GM23338 (cell line): ENCODE measurements at regions not wholly inside any gene's neighbourhood (a gene's known extent, or its start where the extent isn't known, plus 50 kb on each side); places are given as distances from the start of the nearest gene placed in this dataset.

Experiments
- ATAC-seq: fragments of 200-7000 bp; cut with Tn5 transposase; 3 replicates; pipeline ENCODE4 v1.9.1; 2020
- DNase-seq: peaks from one replicate; pipeline ENCODE4 v3.0.0-alpha.2; 2015; ENCODE audit warnings: low spot score
- H2AFZ ChIP-seq: fragments of 200-600 bp; sonication (generic); 2 replicates; pipeline ENCODE4 v1.8.0; 2016; ENCODE audit warnings: antibody characterized with exemption, mild to moderate bottlenecking, moderate library complexity
- H3F3A ChIP-seq: fragments of 200-600 bp; sonication (generic); replicated peaks from 2 replicates; pipeline ENCODE4 v1.8.0; 2017; ENCODE audit warnings: antibody characterized with exemption, mixed run types, low read depth
- H3K27ac ChIP-seq: fragments of 200-600 bp; sonication (generic); 2 replicates; pipeline ENCODE4 v1.6.1; 2016; ENCODE audit warnings: low read depth
- H3K27me3 ChIP-seq: fragments of 200-600 bp; sonication (generic); 2 replicates; pipeline ENCODE4 v1.8.0; 2016; ENCODE audit warnings: mild to moderate bottlenecking, mixed run types, moderate library complexity; ENCODE audit not compliant: insufficient read depth
- H3K36me3 ChIP-seq: fragments of 200-600 bp; sonication (generic); 2 replicates; pipeline ENCODE4 v1.8.0; 2016; ENCODE audit warnings: mild to moderate bottlenecking; ENCODE audit not compliant: insufficient read depth
- H3K4me1 ChIP-seq: fragments of 200-600 bp; sonication (generic); 2 replicates; pipeline ENCODE4 v1.8.0; 2016; ENCODE audit warnings: mild to moderate bottlenecking, moderate library complexity; ENCODE audit not compliant: insufficient read depth
- H3K4me2 ChIP-seq: fragments of 200-600 bp; sonication (generic); 2 replicates; pipeline ENCODE4 v1.7.1; 2017; ENCODE audit warnings: mixed run types
- H3K4me3 ChIP-seq: fragments of 200-600 bp; sonication (generic); 2 replicates; pipeline ENCODE4 v1.6.1; 2016; ENCODE audit warnings: mixed run types
- H3K79me2 ChIP-seq: fragments of 200-600 bp; sonication (generic); replicated peaks from 2 replicates; pipeline ENCODE4 v1.8.0; 2017; ENCODE audit warnings: mild to moderate bottlenecking; ENCODE audit not compliant: insufficient read depth
- H3K9me2 ChIP-seq: fragments of 200-600 bp; sonication (generic); 2 replicates; pipeline ENCODE4 v1.8.0; 2017; ENCODE audit not compliant: insufficient read depth
- H4K20me1 ChIP-seq: fragments of 200-600 bp; sonication (generic); replicated peaks from 2 replicates; pipeline ENCODE4 v1.8.0; 2017; ENCODE audit warnings: mild to moderate bottlenecking; ENCODE audit not compliant: insufficient read depth
- H3K27ac Mint-ChIP-seq: 2 replicates; pipeline ENCODE4 v1.8.0; 2020; ENCODE audit warnings: inconsistent platforms, mild to moderate bottlenecking, moderate library complexity, mixed read lengths
- H3K27me3 Mint-ChIP-seq: 3 replicates; pipeline ENCODE4 v1.8.0; 2022; ENCODE audit warnings: low read depth, mild to moderate bottlenecking, moderate library complexity, mixed read lengths, inconsistent platforms; ENCODE audit not compliant: insufficient read depth, poor library complexity
- H3K36me3 Mint-ChIP-seq: 3 replicates; pipeline ENCODE4 v1.8.0; 2021; ENCODE audit warnings: low read depth, mild to moderate bottlenecking, inconsistent platforms, moderate library complexity, mixed read lengths
- H3K4me1 Mint-ChIP-seq: 3 replicates; pipeline ENCODE4 v1.8.0; 2020; ENCODE audit warnings: mild to moderate bottlenecking, inconsistent platforms, mixed read lengths
- H3K4me3 Mint-ChIP-seq: 3 replicates; pipeline ENCODE4 v1.8.0; 2021; ENCODE audit warnings: moderate library complexity, mild to moderate bottlenecking, inconsistent platforms, mixed read lengths
- H3K9me3 Mint-ChIP-seq: 3 replicates; pipeline ENCODE4 v1.8.0; 2020; ENCODE audit warnings: moderate library complexity, mild to moderate bottlenecking, inconsistent platforms, mixed read lengths
- CREB1 ChIP-seq: fragments of 250-450 bp; sonication (Bioruptor Pico); IDR thresholded peaks from 2 replicates; pipeline ENCODE4 v1.5.0; 2020; ENCODE audit warnings: low read depth, mild to moderate bottlenecking, moderate library complexity
- EZH2 ChIP-seq: fragments of 200-600 bp; sonication (generic); IDR thresholded peaks from one replicate; pipeline ENCODE4 v1.8.0; 2017; ENCODE audit warnings: antibody characterized with exemption, mild to moderate bottlenecking, low read depth; ENCODE audit not compliant: unreplicated experiment
- JUNB ChIP-seq: IDR thresholded peaks from one replicate; pipeline ENCODE4 v1.6.1; 2016; ENCODE audit warnings: antibody characterized with exemption; ENCODE audit not compliant: unreplicated experiment
- POLR2AphosphoS5 ChIP-seq: IDR thresholded peaks from 2 replicates; pipeline ENCODE4 v1.6.1; 2016; ENCODE audit warnings: antibody characterized with exemption, low read depth
- STAT1 ChIP-seq: IDR thresholded peaks from one replicate; pipeline ENCODE4 v1.6.1; 2016; ENCODE audit warnings: antibody characterized with exemption; ENCODE audit not compliant: unreplicated experiment
- ZNF114 ChIP-seq: fragments of 250-450 bp; sonication (Bioruptor Pico); IDR thresholded peaks from 2 replicates; pipeline ENCODE4 v1.5.0; 2020; ENCODE audit warnings: mild to moderate bottlenecking, moderate library complexity
- ZNF331 ChIP-seq: fragments of 250-450 bp; sonication (Bioruptor Pico); IDR thresholded peaks from 2 replicates; pipeline ENCODE4 v1.5.0; 2020; ENCODE audit warnings: low read depth, mild to moderate bottlenecking, moderate library complexity
- ZNF462 ChIP-seq: fragments of 250-450 bp; sonication (Bioruptor Pico); IDR thresholded peaks from 2 replicates; pipeline ENCODE4 v1.5.0; 2020; ENCODE audit warnings: mild to moderate bottlenecking, moderate library complexity
- TF ChIP-seq, protein P1 (sequence below), 2 experiments: fragments of 200-600 bp in 1 of 2; sonication (generic) in 1 of 2; conservative IDR thresholded peaks; 2 replicates each; pipeline versions ENCODE4 v1.5.1 to v1.6.1; 2016 to 2017; ENCODE audit warnings: antibody characterized with exemption in 2 of 2, low read depth in 2 of 2, mild to moderate bottlenecking in 2 of 2, moderate library complexity in 1 of 2
- TF ChIP-seq, protein P2 (sequence below): IDR thresholded peaks from 2 replicates; pipeline ENCODE4 v1.6.1; 2016; ENCODE audit warnings: antibody characterized with exemption
- TF ChIP-seq, protein P3 (sequence below): IDR thresholded peaks from one replicate; pipeline ENCODE4 v1.6.1; 2018; ENCODE audit warnings: antibody characterized with exemption; ENCODE audit not compliant: unreplicated experiment

- TF ChIP-seq ZNF462 (CRISPR knock-in tag) (no peak), CREB1 (no peak)
- TF ChIP-seq, protein P1, sequence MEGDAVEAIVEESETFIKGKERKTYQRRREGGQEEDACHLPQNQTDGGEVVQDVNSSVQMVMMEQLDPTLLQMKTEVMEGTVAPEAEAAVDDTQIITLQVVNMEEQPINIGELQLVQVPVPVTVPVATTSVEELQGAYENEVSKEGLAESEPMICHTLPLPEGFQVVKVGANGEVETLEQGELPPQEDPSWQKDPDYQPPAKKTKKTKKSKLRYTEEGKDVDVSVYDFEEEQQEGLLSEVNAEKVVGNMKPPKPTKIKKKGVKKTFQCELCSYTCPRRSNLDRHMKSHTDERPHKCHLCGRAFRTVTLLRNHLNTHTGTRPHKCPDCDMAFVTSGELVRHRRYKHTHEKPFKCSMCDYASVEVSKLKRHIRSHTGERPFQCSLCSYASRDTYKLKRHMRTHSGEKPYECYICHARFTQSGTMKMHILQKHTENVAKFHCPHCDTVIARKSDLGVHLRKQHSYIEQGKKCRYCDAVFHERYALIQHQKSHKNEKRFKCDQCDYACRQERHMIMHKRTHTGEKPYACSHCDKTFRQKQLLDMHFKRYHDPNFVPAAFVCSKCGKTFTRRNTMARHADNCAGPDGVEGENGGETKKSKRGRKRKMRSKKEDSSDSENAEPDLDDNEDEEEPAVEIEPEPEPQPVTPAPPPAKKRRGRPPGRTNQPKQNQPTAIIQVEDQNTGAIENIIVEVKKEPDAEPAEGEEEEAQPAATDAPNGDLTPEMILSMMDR (conservative IDR thresholded peaks at IDR 0.05; ENCODE audit: low read depth in 2 of 2): no peak
Observed at GRCh38 chr2:223464071-223464470, 138.1 kb downstream of the SCG2 start (continued).

DNA sequence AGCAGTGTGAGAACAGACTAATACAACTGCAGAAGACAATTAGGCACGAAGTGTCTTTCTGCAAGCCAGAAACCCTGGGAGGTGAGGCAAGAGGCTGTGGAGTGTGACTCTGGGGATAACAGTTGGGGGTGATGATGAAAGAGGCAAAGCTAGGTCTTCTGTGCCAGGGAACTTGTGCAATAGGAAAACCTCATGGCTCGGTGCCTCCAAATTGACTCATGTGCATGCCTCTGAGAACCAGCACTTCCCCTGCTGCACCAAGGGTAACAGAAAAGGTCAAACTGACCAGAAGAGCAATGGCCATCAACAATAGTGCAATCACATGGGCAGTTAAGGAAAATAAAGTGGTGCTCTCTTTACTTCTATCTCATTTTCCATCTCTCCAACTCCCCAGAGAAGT is 136.4 kb downstream of the SCG2 start:
- Mint-ChIP-seq H3K36me3 (no peaks in the 10 kb centered on the region), H3K27ac (no peak overlapping the region), H3K9me3 (no peaks in the 10 kb centered on the region; the same call in 2 of the 3 replicates), H3K4me1 (peaks cover 5% of the 10 kb centered on the region; the same call in 1 of the 3 replicates), H3K4me3 (no peak overlapping the region), H3K27me3 (peaks cover 8% of the 10 kb centered on the region)
- no peaks in the 10 kb centered on the region for H3K79me2 ChIP-seq
- no peaks in the 10 kb centered on the region for H4K20me1 ChIP-seq
- no peak for ATAC-seq
- no peaks in the 10 kb centered on the region for H3K4me1 ChIP-seq
- no peaks in the 10 kb centered on the region for H3K36me3 ChIP-seq
- H3K4me2 ChIP-seq: no peak overlapping the region
- no peak overlapping the region for H2AFZ ChIP-seq
- H3K9me2 ChIP-seq: 0 out of 2 replicates have a peak, but pooled peaks cover 3% of the 10 kb centered on the region
- no peak overlapping the region for H3K4me3 ChIP-seq
- H3K27ac ChIP-seq: no peak overlapping the region
- H3K27me3 ChIP-seq: no peaks in the 10 kb centered on the region
- no peak for DNase-seq
- TF ChIP-seq, protein P2, sequence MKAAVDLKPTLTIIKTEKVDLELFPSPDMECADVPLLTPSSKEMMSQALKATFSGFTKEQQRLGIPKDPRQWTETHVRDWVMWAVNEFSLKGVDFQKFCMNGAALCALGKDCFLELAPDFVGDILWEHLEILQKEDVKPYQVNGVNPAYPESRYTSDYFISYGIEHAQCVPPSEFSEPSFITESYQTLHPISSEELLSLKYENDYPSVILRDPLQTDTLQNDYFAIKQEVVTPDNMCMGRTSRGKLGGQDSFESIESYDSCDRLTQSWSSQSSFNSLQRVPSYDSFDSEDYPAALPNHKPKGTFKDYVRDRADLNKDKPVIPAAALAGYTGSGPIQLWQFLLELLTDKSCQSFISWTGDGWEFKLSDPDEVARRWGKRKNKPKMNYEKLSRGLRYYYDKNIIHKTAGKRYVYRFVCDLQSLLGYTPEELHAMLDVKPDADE: no peak
- TF ChIP-seq ZNF331 (CRISPR knock-in tag) (no peak), POLR2AphosphoS5 (no peak), ZNF114 (CRISPR knock-in tag) (no peak), JUNB (no peak), CREB1 (no peak), STAT1 (no peak), EZH2 (no peak)
- TF ChIP-seq, protein P3, sequence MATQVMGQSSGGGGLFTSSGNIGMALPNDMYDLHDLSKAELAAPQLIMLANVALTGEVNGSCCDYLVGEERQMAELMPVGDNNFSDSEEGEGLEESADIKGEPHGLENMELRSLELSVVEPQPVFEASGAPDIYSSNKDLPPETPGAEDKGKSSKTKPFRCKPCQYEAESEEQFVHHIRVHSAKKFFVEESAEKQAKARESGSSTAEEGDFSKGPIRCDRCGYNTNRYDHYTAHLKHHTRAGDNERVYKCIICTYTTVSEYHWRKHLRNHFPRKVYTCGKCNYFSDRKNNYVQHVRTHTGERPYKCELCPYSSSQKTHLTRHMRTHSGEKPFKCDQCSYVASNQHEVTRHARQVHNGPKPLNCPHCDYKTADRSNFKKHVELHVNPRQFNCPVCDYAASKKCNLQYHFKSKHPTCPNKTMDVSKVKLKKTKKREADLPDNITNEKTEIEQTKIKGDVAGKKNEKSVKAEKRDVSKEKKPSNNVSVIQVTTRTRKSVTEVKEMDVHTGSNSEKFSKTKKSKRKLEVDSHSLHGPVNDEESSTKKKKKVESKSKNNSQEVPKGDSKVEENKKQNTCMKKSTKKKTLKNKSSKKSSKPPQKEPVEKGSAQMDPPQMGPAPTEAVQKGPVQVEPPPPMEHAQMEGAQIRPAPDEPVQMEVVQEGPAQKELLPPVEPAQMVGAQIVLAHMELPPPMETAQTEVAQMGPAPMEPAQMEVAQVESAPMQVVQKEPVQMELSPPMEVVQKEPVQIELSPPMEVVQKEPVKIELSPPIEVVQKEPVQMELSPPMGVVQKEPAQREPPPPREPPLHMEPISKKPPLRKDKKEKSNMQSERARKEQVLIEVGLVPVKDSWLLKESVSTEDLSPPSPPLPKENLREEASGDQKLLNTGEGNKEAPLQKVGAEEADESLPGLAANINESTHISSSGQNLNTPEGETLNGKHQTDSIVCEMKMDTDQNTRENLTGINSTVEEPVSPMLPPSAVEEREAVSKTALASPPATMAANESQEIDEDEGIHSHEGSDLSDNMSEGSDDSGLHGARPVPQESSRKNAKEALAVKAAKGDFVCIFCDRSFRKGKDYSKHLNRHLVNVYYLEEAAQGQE: no peak
- H3F3A ChIP-seq: no peaks in the 10 kb centered on the region
